NT2/D1 (cell line): ENCODE measurements at regions not wholly inside any gene's neighbourhood (a gene's known extent, or its start where the extent isn't known, plus 50 kb on each side); places are given as distances from the start of the nearest gene placed in this dataset.

Experiments used
- SUZ12 ChIP-seq: IDR thresholded peaks from 2 replicates; pipeline ENCODE4 v1.6.1; 2011; ENCODE audit not compliant: insufficient read length, insufficient read depth; ENCODE audit errors: extremely low read depth
- YY1 ChIP-seq: IDR thresholded peaks from 2 replicates; pipeline ENCODE4 v1.6.1; 2011; ENCODE audit not compliant: insufficient read length, insufficient read depth
- ZNF274 ChIP-seq: IDR thresholded peaks from 2 replicates; pipeline ENCODE4 v1.6.1; 2011; ENCODE audit warnings: mild to moderate bottlenecking, low read depth, low read length

GRCh38 chr17:77422748-77423113 lies 282.0 kb downstream of the SEC14L1 start:
- no peak for TF ChIP-seq YY1
- TF ChIP-seq ZNF274, result no peak
- no peak for TF ChIP-seq SUZ12
